ENCODE measurements at regions not wholly inside any gene's neighbourhood (a gene's known extent, or its start where the extent isn't known, plus 50 kb on each side); places are given as distances from the start of the nearest gene placed in this dataset.
A peak's percentile ranks its signal among the peaks of the same experiment; 100 is the strongest.

DNA sequence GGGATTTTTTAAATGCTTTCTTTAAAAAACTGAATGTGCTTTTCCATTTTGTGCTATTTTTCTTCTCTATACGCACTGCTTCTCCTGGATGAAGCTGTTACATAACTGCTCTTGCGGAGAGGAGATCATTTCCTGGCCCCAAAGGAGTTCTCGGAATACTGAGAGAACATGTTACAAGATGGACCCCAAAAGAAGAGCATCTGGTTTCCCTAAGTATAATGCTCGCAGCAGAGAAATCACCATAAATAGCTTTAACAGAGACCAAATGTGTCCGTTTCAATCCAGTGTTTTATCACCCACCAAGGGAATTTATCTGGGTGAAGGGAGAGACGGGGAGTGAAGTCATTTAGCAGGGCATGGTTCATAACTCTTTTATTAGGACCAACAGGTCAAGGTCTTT lies 80.1 kb downstream of the RBM43 start:
- H4K20me1 ChIP-seq (ENCODE audit: insufficient read depth, low read length), result no peaks in the 10 kb centered on the region
- DNase-seq (ENCODE audit: insufficient read length, low spot score, missing footprints), result no peak
- peak overlapping the region; percentile 57 for H2AFZ ChIP-seq (ENCODE audit: low read length)
- H3K4me3 ChIP-seq (ENCODE audit: insufficient read depth, low read length), result no peak overlapping the region
- H3K27ac ChIP-seq (ENCODE audit: low read depth, low read length), result no peak overlapping the region
- peak overlapping the region; percentile 30 for H3K4me2 ChIP-seq (ENCODE audit: insufficient read depth, low read length)
- no peaks in the 10 kb centered on the region for H3K36me3 ChIP-seq (ENCODE audit: insufficient read depth, low read length)
- H3K9me3 ChIP-seq (ENCODE audit: low read depth, low read length), result no peaks in the 10 kb centered on the region
- H3K79me2 ChIP-seq (ENCODE audit: insufficient read depth, low read length), result no peaks in the 10 kb centered on the region
- peaks cover 28% of the 10 kb centered on the region for H3K27me3 ChIP-seq (ENCODE audit: insufficient read depth, low read length)
- H3K4me1 ChIP-seq (ENCODE audit: insufficient read depth, low read length), result no peaks in the 10 kb centered on the region
- TF ChIP-seq, protein P1, sequence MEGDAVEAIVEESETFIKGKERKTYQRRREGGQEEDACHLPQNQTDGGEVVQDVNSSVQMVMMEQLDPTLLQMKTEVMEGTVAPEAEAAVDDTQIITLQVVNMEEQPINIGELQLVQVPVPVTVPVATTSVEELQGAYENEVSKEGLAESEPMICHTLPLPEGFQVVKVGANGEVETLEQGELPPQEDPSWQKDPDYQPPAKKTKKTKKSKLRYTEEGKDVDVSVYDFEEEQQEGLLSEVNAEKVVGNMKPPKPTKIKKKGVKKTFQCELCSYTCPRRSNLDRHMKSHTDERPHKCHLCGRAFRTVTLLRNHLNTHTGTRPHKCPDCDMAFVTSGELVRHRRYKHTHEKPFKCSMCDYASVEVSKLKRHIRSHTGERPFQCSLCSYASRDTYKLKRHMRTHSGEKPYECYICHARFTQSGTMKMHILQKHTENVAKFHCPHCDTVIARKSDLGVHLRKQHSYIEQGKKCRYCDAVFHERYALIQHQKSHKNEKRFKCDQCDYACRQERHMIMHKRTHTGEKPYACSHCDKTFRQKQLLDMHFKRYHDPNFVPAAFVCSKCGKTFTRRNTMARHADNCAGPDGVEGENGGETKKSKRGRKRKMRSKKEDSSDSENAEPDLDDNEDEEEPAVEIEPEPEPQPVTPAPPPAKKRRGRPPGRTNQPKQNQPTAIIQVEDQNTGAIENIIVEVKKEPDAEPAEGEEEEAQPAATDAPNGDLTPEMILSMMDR (IDR thresholded peaks at IDR 0.05; ENCODE audit: extremely low read depth, low read depth, low read length), result no peak

DNA sequence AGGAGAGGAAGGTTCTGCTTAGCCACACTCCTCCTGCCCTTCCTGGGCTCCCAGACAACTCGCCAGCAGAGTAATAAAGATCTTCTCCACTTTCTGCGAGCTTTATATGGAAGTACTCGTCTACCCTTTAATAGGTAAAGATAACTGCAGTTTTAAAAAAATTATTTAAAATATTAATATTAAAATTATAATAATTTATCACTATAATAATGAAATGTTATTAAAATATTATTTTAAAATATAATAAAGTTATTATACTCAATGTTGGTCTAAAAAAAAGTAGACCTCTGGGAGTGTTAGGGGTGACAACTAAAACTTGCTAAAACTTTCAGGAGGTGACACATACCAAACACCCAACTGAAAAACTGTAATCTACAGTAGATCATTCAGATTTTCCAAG lies 81.5 kb downstream of the RBM43 start:
- no peak overlapping the region for H2AFZ ChIP-seq (ENCODE audit: low read length)
- H3K27me3 ChIP-seq (ENCODE audit: insufficient read depth, low read length), result peaks cover 41% of the 10 kb centered on the region
- H3K4me3 ChIP-seq (ENCODE audit: insufficient read depth, low read length), result no peak overlapping the region
- H3K79me2 ChIP-seq (ENCODE audit: insufficient read depth, low read length), result no peaks in the 10 kb centered on the region
- no peaks in the 10 kb centered on the region for H3K9me3 ChIP-seq (ENCODE audit: low read depth, low read length)
- H4K20me1 ChIP-seq (ENCODE audit: insufficient read depth, low read length), result no peaks in the 10 kb centered on the region
- TF ChIP-seq, protein P1 (IDR thresholded peaks at IDR 0.05; ENCODE audit: extremely low read depth, low read depth, low read length), result no peak
- DNase-seq (ENCODE audit: insufficient read length, low spot score, missing footprints), result no peak
- no peak overlapping the region for H3K4me2 ChIP-seq (ENCODE audit: insufficient read depth, low read length)
- H3K4me1 ChIP-seq (ENCODE audit: insufficient read depth, low read length), result no peaks in the 10 kb centered on the region
- H3K27ac ChIP-seq (ENCODE audit: low read depth, low read length), result no peak overlapping the region
- H3K36me3 ChIP-seq (ENCODE audit: insufficient read depth, low read length), result no peaks in the 10 kb centered on the region

DNA sequence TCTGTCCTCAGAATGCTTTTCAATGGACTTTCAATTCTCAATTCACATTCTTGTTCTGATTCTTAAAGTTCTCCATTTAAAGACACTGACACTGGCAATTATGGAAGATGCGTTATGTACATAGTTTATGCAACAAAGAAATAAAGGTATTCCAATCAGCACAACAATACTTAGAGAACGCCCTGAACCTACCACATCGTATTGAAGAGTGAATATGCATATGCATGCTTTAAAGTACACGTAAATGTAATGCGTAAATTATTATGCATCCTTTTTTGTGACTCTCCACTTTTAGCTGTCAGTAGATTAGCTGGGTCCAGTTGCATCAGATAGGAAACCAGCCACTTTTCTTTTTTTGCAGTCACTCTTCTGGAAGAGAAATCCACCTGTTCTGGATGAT lies 83.5 kb downstream of the RBM43 start:
- H3K4me1 ChIP-seq (ENCODE audit: insufficient read depth, low read length), result no peaks in the 10 kb centered on the region
- no peaks in the 10 kb centered on the region for H4K20me1 ChIP-seq (ENCODE audit: insufficient read depth, low read length)
- TF ChIP-seq, protein P1 (IDR thresholded peaks at IDR 0.05; ENCODE audit: extremely low read depth, low read depth, low read length), result no peak
- peaks cover 46% of the 10 kb centered on the region for H3K27me3 ChIP-seq (ENCODE audit: insufficient read depth, low read length)
- H3K4me3 ChIP-seq (ENCODE audit: insufficient read depth, low read length), result no peak overlapping the region
- no peaks in the 10 kb centered on the region for H3K9me3 ChIP-seq (ENCODE audit: low read depth, low read length)
- H3K27ac ChIP-seq (ENCODE audit: low read depth, low read length), result no peak overlapping the region
- no peak overlapping the region for H2AFZ ChIP-seq (ENCODE audit: low read length)
- H3K36me3 ChIP-seq (ENCODE audit: insufficient read depth, low read length), result no peaks in the 10 kb centered on the region
- no peaks in the 10 kb centered on the region for H3K79me2 ChIP-seq (ENCODE audit: insufficient read depth, low read length)
- no peak for DNase-seq (ENCODE audit: insufficient read length, low spot score, missing footprints)
- H3K4me2 ChIP-seq (ENCODE audit: insufficient read depth, low read length), result no peak overlapping the region

DNA sequence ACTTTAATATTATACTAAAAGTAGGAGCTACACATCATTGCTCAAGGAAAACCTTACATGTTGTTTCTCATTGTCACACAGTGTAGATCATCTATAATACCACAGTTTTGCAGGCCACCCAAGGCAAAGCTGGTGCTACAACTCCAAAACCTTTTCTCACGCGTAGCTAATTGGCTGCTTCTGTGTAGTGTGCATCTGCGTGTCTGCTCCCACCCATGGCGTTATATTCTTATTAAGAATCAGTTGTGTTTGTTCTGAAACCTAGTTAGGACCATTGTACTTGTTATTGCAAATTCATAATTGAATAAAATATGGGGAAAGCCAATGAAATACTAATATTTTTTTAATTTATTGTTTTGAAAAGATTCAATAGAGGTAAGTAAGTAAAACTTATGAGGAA lies 83.9 kb downstream of the RBM43 start:
- Histone ChIP-seq H3K79me2 (ENCODE audit: insufficient read depth, low read length) (no peaks in the 10 kb centered on the region), H3K9me3 (ENCODE audit: low read depth, low read length) (no peaks in the 10 kb centered on the region), H3K4me1 (ENCODE audit: insufficient read depth, low read length) (no peaks in the 10 kb centered on the region), H3K4me3 (ENCODE audit: insufficient read depth, low read length) (no peak overlapping the region), H3K27ac (ENCODE audit: low read depth, low read length) (no peak overlapping the region), H3K27me3 (ENCODE audit: insufficient read depth, low read length) (peaks cover 45% of the 10 kb centered on the region), H3K36me3 (ENCODE audit: insufficient read depth, low read length) (no peaks in the 10 kb centered on the region), H3K4me2 (ENCODE audit: insufficient read depth, low read length) (no peak overlapping the region), H2AFZ (ENCODE audit: low read length) (no peak overlapping the region), H4K20me1 (ENCODE audit: insufficient read depth, low read length) (no peaks in the 10 kb centered on the region)
- TF ChIP-seq, protein P1 (IDR thresholded peaks at IDR 0.05; ENCODE audit: extremely low read depth, low read depth, low read length), result no peak
- DNase-seq (ENCODE audit: insufficient read length, low spot score, missing footprints), result no peak

Data from osteoblast (primary cell).